Neural cell (in vitro differentiated cells): ENCODE measurements at regions not wholly inside any gene's neighbourhood (a gene's known extent, or its start where the extent isn't known, plus 50 kb on each side); places are given as distances from the start of the nearest gene placed in this dataset.

Experiments
- CTCF ChIP-seq: fragments of 450-650 bp; IDR thresholded peaks from 2 replicates; pipeline ENCODE4 v1.5.1; 2014; ENCODE audit warnings: antibody characterized with exemption, mild to moderate bottlenecking, moderate library complexity; ENCODE audit not compliant: poor library complexity, severe bottlenecking
- EZH2 ChIP-seq: fragments of 200-600, 300-800 bp; shearing (Covaris generic), sonication (generic); IDR thresholded peaks from 2 replicates; pipeline ENCODE4 v1.6.1; 2014; ENCODE audit warnings: antibody characterized with exemption, low read length, borderline replicate concordance, mild to moderate bottlenecking; ENCODE audit not compliant: insufficient read depth, poor library complexity, severe bottlenecking
- RAD21 ChIP-seq: fragments of 450-650 bp; conservative IDR thresholded peaks from 2 replicates; pipeline ENCODE4 v1.6.1; 2014; ENCODE audit warnings: antibody characterized with exemption, mild to moderate bottlenecking, moderate library complexity
- REST ChIP-seq: IDR thresholded peaks from 2 replicates; pipeline ENCODE4 v1.6.1; 2012; ENCODE audit warnings: borderline replicate concordance
- TAF1 ChIP-seq: IDR thresholded peaks from 2 replicates; pipeline ENCODE4 v1.6.1; 2012; ENCODE audit warnings: low read depth

GRCh38 chr2:225764346-225764745, 364.8 kb downstream of the NYAP2 start:
- no peak for TF ChIP-seq EZH2
- no peak for TF ChIP-seq CTCF
- TF ChIP-seq TAF1 = no peak
- TF ChIP-seq REST = no peak
- TF ChIP-seq RAD21 = no peak
